GM23338 (cell line): ENCODE measurements at regions not wholly inside any gene's neighbourhood (a gene's known extent, or its start where the extent isn't known, plus 50 kb on each side); places are given as distances from the start of the nearest gene placed in this dataset.

Experiments used
- CREB1 ChIP-seq: fragments of 250-450 bp; sonication (Bioruptor Pico); IDR thresholded peaks from 2 replicates; pipeline ENCODE4 v1.5.0; 2020; ENCODE audit warnings: low read depth, mild to moderate bottlenecking, moderate library complexity
- CTCF ChIP-seq, 2 experiments: fragments of 200-600 bp in 1 of 2; sonication (generic) in 1 of 2; conservative IDR thresholded peaks; 2 replicates each; pipeline versions ENCODE4 v1.5.1 to v1.6.1; 2016 to 2017; ENCODE audit warnings: antibody characterized with exemption in 2 of 2, low read depth in 2 of 2, mild to moderate bottlenecking in 2 of 2, moderate library complexity in 1 of 2
- EZH2 ChIP-seq: fragments of 200-600 bp; sonication (generic); IDR thresholded peaks from one replicate; pipeline ENCODE4 v1.8.0; 2017; ENCODE audit warnings: antibody characterized with exemption, mild to moderate bottlenecking, low read depth; ENCODE audit not compliant: unreplicated experiment
- EZH2phosphoT487 ChIP-seq: fragments of 200-600 bp; sonication (generic); IDR thresholded peaks from one replicate; pipeline ENCODE4 v1.8.1; 2018; ENCODE audit warnings: antibody characterized with exemption; ENCODE audit not compliant: unreplicated experiment
- JUNB ChIP-seq: IDR thresholded peaks from one replicate; pipeline ENCODE4 v1.6.1; 2016; ENCODE audit warnings: antibody characterized with exemption; ENCODE audit not compliant: unreplicated experiment
- POLR2AphosphoS5 ChIP-seq: IDR thresholded peaks from 2 replicates; pipeline ENCODE4 v1.6.1; 2016; ENCODE audit warnings: antibody characterized with exemption, low read depth
- REST ChIP-seq: IDR thresholded peaks from one replicate; pipeline ENCODE4 v1.6.1; 2018; ENCODE audit warnings: antibody characterized with exemption; ENCODE audit not compliant: unreplicated experiment
- STAT1 ChIP-seq: IDR thresholded peaks from one replicate; pipeline ENCODE4 v1.6.1; 2016; ENCODE audit warnings: antibody characterized with exemption; ENCODE audit not compliant: unreplicated experiment
- TF ChIP-seq, protein P1 (sequence below): IDR thresholded peaks from 2 replicates; pipeline ENCODE4 v1.6.1; 2016; ENCODE audit warnings: antibody characterized with exemption

GRCh38 chr17:54789101-54789880 lies 111.4 kb upstream of the TOM1L1 start:
- no peak for TF ChIP-seq CTCF (conservative IDR thresholded peaks at IDR 0.05; ENCODE audit: low read depth in 2 of 2)
- no peak for TF ChIP-seq EZH2phosphoT487
- TF ChIP-seq, protein P1, sequence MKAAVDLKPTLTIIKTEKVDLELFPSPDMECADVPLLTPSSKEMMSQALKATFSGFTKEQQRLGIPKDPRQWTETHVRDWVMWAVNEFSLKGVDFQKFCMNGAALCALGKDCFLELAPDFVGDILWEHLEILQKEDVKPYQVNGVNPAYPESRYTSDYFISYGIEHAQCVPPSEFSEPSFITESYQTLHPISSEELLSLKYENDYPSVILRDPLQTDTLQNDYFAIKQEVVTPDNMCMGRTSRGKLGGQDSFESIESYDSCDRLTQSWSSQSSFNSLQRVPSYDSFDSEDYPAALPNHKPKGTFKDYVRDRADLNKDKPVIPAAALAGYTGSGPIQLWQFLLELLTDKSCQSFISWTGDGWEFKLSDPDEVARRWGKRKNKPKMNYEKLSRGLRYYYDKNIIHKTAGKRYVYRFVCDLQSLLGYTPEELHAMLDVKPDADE = no peak
- TF ChIP-seq EZH2 = no peak
- TF ChIP-seq REST = no peak
- TF ChIP-seq POLR2AphosphoS5 = no peak
- no peak for TF ChIP-seq STAT1
- TF ChIP-seq JUNB = no peak
- TF ChIP-seq CREB1 = no peak
